Endothelial cell of umbilical vein (primary cell): ENCODE measurements at regions not wholly inside any gene's neighbourhood (a gene's known extent, or its start where the extent isn't known, plus 50 kb on each side); places are given as distances from the start of the nearest gene placed in this dataset.
"Not testable (repeated sequence)": the region's sequence is repeated elsewhere in the genome, so short reads cannot be mapped to it uniquely, and the experiment has no call there.

ENCODE experiments used
- BruUV-seq: library from RNA; stranded (reverse); fragments of 400-500 nt; replicated peaks from 2 replicates; lab custom pipeline; 2021; lab: Mats Ljungman, UMichigan
- CTCF ChIA-PET: fragments of 300-600, 350-600 bp; sonication (Branson Sonifier 250); formaldehyde crosslinking; loops from one replicate; lab custom pipeline; 2021; ENCODE audit warnings: antibody characterized with exemption, inconsistent platforms; lab: Charles Lee
- POLR2A ChIA-PET: fragments of 300-600, 350-600 bp; sonication (Branson Sonifier 250); formaldehyde crosslinking; loops from one replicate; lab custom pipeline; 2021; ENCODE audit warnings: antibody characterized with exemption, inconsistent platforms; lab: Charles Lee
- DNase-seq: peaks from one replicate; pipeline ENCODE4 v3.0.0-alpha.2; 2011; ENCODE audit warnings: low read depth, low spot score
- FAIRE-seq: peaks from 2 replicates; lab custom pipeline; 2011; peaks lifted over from hg19 to GRCh38; lab: Jason Lieb, UNC
- H2AFZ ChIP-seq: 2 replicates; pipeline ENCODE4 v1.6.0; 2012; ENCODE audit warnings: low read depth, low read length, control low read depth, inconsistent platforms
- H3K27ac ChIP-seq: 2 replicates; pipeline ENCODE4 v1.5.1; 2011; ENCODE audit warnings: low read depth, mild to moderate bottlenecking, control low read depth, low read length, moderate library complexity; ENCODE audit not compliant: insufficient read depth
- H3K27me3 ChIP-seq, 2 experiments: 2 replicates each; pipeline versions ENCODE4 v1.6.0 to v1.6.1; 2011; ENCODE audit warnings: low read length in 2 of 2, mixed read lengths in 1 of 2; ENCODE audit not compliant: control insufficient read depth in 2 of 2, insufficient read depth in 2 of 2
- H3K36me3 ChIP-seq, 2 experiments: 2 replicates in 1 of 2; 3 replicates in 1 of 2; pipeline ENCODE4 v1.5.1; 2011; ENCODE audit warnings: low read length in 2 of 2, mild to moderate bottlenecking in 1 of 2, moderate library complexity in 1 of 2; ENCODE audit not compliant: control insufficient read depth in 2 of 2, insufficient read depth in 2 of 2; ENCODE audit errors: extremely low read depth in 1 of 2
- H3K4me1 ChIP-seq: 3 replicates; pipeline ENCODE4 v1.5.1; 2011; ENCODE audit warnings: mild to moderate bottlenecking, low read length; ENCODE audit not compliant: control insufficient read depth, insufficient read depth; ENCODE audit errors: extremely low read depth
- H3K4me2 ChIP-seq: 2 replicates; pipeline ENCODE4 v1.6.1; 2011; ENCODE audit warnings: low read length, control low read depth, mixed read lengths; ENCODE audit not compliant: insufficient read depth
- H3K4me3 ChIP-seq, 3 experiments: fragments of 200-600 bp in 1 of 3; sonication (generic), shearing (Covaris generic) in 1 of 3; replicated peaks in 1 of 3; 2 replicates each; pipeline ENCODE4 v1.5.1; 2011 to 2016; ENCODE audit warnings: control low read depth in 3 of 3, low read length in 3 of 3, mild to moderate bottlenecking in 2 of 3, inconsistent platforms in 1 of 3, low read depth in 1 of 3, moderate library complexity in 1 of 3; ENCODE audit not compliant: insufficient read depth in 1 of 3
- H3K79me2 ChIP-seq: 2 replicates; pipeline ENCODE4 v1.6.0; 2012; ENCODE audit warnings: low read length, inconsistent platforms; ENCODE audit not compliant: control insufficient read depth, insufficient read depth
- H3K9ac ChIP-seq: replicated peaks from 2 replicates; pipeline ENCODE3; 2011; ENCODE audit warnings: low read length, control low read depth; ENCODE audit not compliant: insufficient read depth; ENCODE audit errors: extremely low read depth
- H3K9me1 ChIP-seq: replicated peaks from 3 replicates; pipeline ENCODE4 v1.6.0; 2011; ENCODE audit warnings: mild to moderate bottlenecking, low read length; ENCODE audit not compliant: control insufficient read depth, insufficient read depth; ENCODE audit errors: extremely low read depth
- H3K9me3 ChIP-seq: replicated peaks from 2 replicates; pipeline ENCODE4 v1.5.1; 2012; ENCODE audit warnings: low read length, inconsistent platforms; ENCODE audit not compliant: control insufficient read depth, insufficient read depth
- H4K20me1 ChIP-seq: replicated peaks from 2 replicates; pipeline ENCODE3; 2011; ENCODE audit warnings: mild to moderate bottlenecking, low read length; ENCODE audit not compliant: control insufficient read depth, insufficient read depth; ENCODE audit errors: extremely low read depth
- CTCF ChIP-seq, 2 donors: IDR thresholded peaks; 1 replicate in 1 of 2; 2 replicates in 1 of 2; pipeline ENCODE4 v1.5.1; 2011; ENCODE audit warnings: low read length in 2 of 2, mild to moderate bottlenecking in 2 of 2, moderate library complexity in 2 of 2, control low read depth in 1 of 2, inconsistent platforms in 1 of 2, low read depth in 1 of 2; ENCODE audit not compliant: insufficient read depth in 1 of 2; ENCODE audit errors: extremely low read depth in 1 of 2
- MAX ChIP-seq: IDR thresholded peaks from 2 replicates; pipeline ENCODE4 v1.6.1; 2011; ENCODE audit not compliant: insufficient read depth, insufficient read length
- dilution Hi-C: fragments of 300-500 bp; cut with MboI; formaldehyde crosslinking; loops from one replicate; pipeline ENCODE4 v1.15.0; 2019; ENCODE audit warnings: low sequenced_read_pairs; ENCODE audit not compliant: extremely low pct_ligation_motif_present
- intact Hi-C: fragments of 100-400 bp; cut with micrococcal nuclease; formaldehyde crosslinking; loops from one replicate; pipeline ENCODE4 v1.10.0; 2022

- no TSS peak for BruUV-seq
- Histone ChIP-seq H3K9ac (no peak overlapping the region), H3K4me1 (peaks cover 6% of the 10 kb centered on the region), H3K27ac (no peak overlapping the region), H3K4me3 (no peak overlapping the region), H2AFZ (peak overlapping the region; percentile 59), H3K9me3 (no peaks in the 10 kb centered on the region), H3K36me3 (no peaks in the 10 kb centered on the region), H3K4me2 (no peak overlapping the region), H4K20me1 (no peaks in the 10 kb centered on the region), H3K27me3 (no peaks in the 10 kb centered on the region), H3K9me1 (no peaks in the 10 kb centered on the region), H3K79me2 (no peaks in the 10 kb centered on the region)
- ChIA-PET POLR2A (no interaction called here), CTCF (interaction anchor here (1.1 kb wide), 1 partner anchor 10 kb away, joined by 3 read pairs; no protein-coding TSS in a partner anchor)
- dilution Hi-C loops (no loop called here), intact Hi-C loops (no loop called here)
- DNase-seq: peak; percentile 87
- FAIRE-seq: peak; percentile 12
- TF ChIP-seq MAX (peak; percentile 13), CTCF (IDR thresholded peaks at IDR 0.05; ENCODE audit: extremely low read depth in 1 of 2, insufficient read depth in 1 of 2, low read depth in 1 of 2, low read length in 2 of 2) (no peak)
Measured at GRCh38 chr12:91877022-91877421, 268.6 kb downstream of the BTG1 start.

- POLR2A ChIA-PET, H3K27ac ChIP-seq, H3K4me2 ChIP-seq, H2AFZ ChIP-seq, BruUV-seq, dilution Hi-C loops, H3K9me3 ChIP-seq, DNase-seq, FAIRE-seq, H3K36me3 ChIP-seq, CTCF ChIA-PET, H3K9ac ChIP-seq, H3K9me1 ChIP-seq, H3K79me2 ChIP-seq, H3K4me1 ChIP-seq, intact Hi-C loops, H4K20me1 ChIP-seq, H3K27me3 ChIP-seq, H3K4me3 ChIP-seq: not testable (repeated sequence)
Measured at GRCh38 chr12:91875671-91876070, 270.0 kb downstream of the BTG1 start.
